ENCODE measurements at regions not wholly inside any gene's neighbourhood (a gene's known extent, or its start where the extent isn't known, plus 50 kb on each side); places are given as distances from the start of the nearest gene placed in this dataset.

DNA sequence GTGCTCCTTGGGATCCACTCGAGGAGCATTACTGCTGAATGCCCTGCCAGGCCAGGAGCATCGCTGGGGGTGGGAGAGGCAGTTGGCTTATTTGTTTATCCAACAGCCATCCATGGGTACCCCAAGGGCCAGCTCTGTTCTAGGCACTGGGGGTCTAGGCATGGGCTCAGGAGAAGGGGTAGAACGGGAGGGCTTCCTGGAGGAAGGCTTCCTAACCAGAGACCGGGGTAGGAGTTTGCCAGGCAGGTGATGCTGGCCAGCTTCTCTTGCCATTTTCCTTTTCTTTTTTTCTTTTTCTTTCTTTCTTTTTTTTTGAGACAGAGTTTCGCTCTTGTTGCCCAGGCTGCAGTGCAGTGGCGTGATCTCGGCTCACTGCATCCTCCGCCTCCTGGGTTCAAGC lies 241.0 kb downstream of the SEC14L1 start:
- Histone ChIP-seq H3K27ac (ENCODE audit: low read length) (no peak overlapping the region), H3K4me3 (ENCODE audit: low read length) (no peak overlapping the region), H3K36me3 (ENCODE audit: control insufficient read depth, insufficient read depth, low read length) (no peaks in the 10 kb centered on the region), H3K9me3 (ENCODE audit: control insufficient read depth, insufficient read depth, low read length) (no peaks in the 10 kb centered on the region), H3K27me3 (ENCODE audit: control insufficient read depth, insufficient read depth, low read length) (no peaks in the 10 kb centered on the region), H3K4me1 (ENCODE audit: control insufficient read depth, insufficient read depth, low read length) (peaks cover 21% of the 10 kb centered on the region)
- no CpG with 5 or more reads among the region's 8 CpGs for WGBS (ENCODE audit: insufficient coverage, insufficient read length)
- DNase-seq (ENCODE audit: low read depth, low spot score), result no peak

GRCh38 chr17:77382356-77382911 lies 241.7 kb downstream of the SEC14L1 start:
- Histone ChIP-seq H3K27ac (ENCODE audit: low read length) (no peak overlapping the region), H3K36me3 (ENCODE audit: control insufficient read depth, insufficient read depth, low read length) (no peaks in the 10 kb centered on the region), H3K27me3 (ENCODE audit: control insufficient read depth, insufficient read depth, low read length) (no peaks in the 10 kb centered on the region), H3K4me3 (ENCODE audit: low read length) (no peak overlapping the region), H3K9me3 (ENCODE audit: control insufficient read depth, insufficient read depth, low read length) (no peaks in the 10 kb centered on the region), H3K4me1 (ENCODE audit: control insufficient read depth, insufficient read depth, low read length) (peaks cover 22% of the 10 kb centered on the region)
- WGBS (ENCODE audit: insufficient coverage, insufficient read length), result no CpG with 5 or more reads among the region's 13 CpGs
- DNase-seq (ENCODE audit: low read depth, low spot score), result no peak

GRCh38 chr17:77382966-77383612 lies 242.3 kb downstream of the SEC14L1 start:
- no peak for DNase-seq (ENCODE audit: low read depth, low spot score)
- H3K9me3 ChIP-seq (ENCODE audit: control insufficient read depth, insufficient read depth, low read length), result no peaks in the 10 kb centered on the region
- no peaks in the 10 kb centered on the region for H3K27me3 ChIP-seq (ENCODE audit: control insufficient read depth, insufficient read depth, low read length)
- WGBS (ENCODE audit: insufficient coverage, insufficient read length), result no CpG with 5 or more reads among the region's 8 CpGs
- no peak overlapping the region for H3K27ac ChIP-seq (ENCODE audit: low read length)
- peaks cover 24% of the 10 kb centered on the region for H3K4me1 ChIP-seq (ENCODE audit: control insufficient read depth, insufficient read depth, low read length)
- H3K36me3 ChIP-seq (ENCODE audit: control insufficient read depth, insufficient read depth, low read length), result no peaks in the 10 kb centered on the region
- no peak overlapping the region for H3K4me3 ChIP-seq (ENCODE audit: low read length)

DNA sequence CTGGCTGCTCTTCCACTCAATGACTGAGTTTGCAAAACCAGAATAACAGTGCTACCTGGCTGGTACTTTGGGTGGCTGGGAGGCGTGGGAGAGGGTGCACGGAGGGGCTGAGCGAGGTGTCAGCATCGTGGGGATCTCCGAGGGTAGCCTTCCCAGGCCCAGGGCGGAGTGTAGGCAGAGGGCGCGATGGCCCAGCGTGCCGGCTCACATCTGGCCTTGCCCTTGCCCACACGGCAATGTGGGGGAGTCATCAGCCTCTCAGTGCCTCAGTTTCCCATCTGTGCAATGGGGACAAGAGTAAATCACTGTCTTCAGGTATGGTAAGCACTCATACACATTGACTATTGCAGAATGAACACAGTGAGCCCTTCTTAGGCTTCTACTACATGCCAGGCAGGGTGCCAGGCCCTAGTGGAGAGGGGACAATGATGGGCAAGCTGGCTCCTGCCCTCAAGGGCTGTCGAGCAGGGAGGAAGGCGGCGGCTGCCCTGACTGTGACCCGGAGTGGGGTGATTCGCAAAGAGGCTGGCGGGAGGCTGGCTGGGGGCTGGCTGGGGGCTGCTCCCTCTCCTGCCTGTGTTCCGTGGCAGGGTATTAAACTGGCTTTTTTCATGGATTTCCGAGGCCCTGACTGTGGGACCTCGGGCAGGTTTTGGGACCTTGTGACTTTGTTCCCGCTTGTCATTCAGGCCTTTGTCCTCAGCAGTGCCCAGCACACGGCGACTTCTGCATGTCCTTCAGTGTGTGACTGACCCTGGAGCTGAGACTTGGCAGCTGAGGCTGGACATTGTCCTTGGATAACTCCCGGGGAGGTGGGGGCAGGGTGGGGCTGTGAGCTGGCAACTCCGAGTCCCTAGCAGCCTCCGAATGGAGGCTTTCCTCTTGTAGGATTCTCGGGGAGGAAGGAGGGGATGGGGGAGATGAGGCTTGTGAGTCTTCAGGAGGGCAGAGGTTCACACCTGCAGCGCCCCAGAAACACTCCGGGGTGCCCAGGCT lies 243.1 kb downstream of the SEC14L1 start:
- H3K36me3 ChIP-seq (ENCODE audit: control insufficient read depth, insufficient read depth, low read length), result no peaks in the 10 kb centered on the region; the same call in 1 of the 2 replicates
- peaks cover 29% of the 10 kb centered on the region for H3K4me1 ChIP-seq (ENCODE audit: control insufficient read depth, insufficient read depth, low read length)
- no CpG with 5 or more reads among the region's 29 CpGs for WGBS (ENCODE audit: insufficient coverage, insufficient read length)
- H3K27ac ChIP-seq (ENCODE audit: low read length), result no peak overlapping the region
- H3K9me3 ChIP-seq (ENCODE audit: control insufficient read depth, insufficient read depth, low read length), result no peaks in the 10 kb centered on the region
- DNase-seq (ENCODE audit: low read depth, low spot score), result no peak
- H3K4me3 ChIP-seq (ENCODE audit: low read length), result no peak overlapping the region
- no peaks in the 10 kb centered on the region for H3K27me3 ChIP-seq (ENCODE audit: control insufficient read depth, insufficient read depth, low read length)

GRCh38 chr17:77385750-77386501 lies 245.2 kb downstream of the SEC14L1 start:
- no CpG with 5 or more reads among the region's 16 CpGs for WGBS (ENCODE audit: insufficient coverage, insufficient read length)
- Histone ChIP-seq H3K4me1 (ENCODE audit: control insufficient read depth, insufficient read depth, low read length) (peaks cover 28% of the 10 kb centered on the region), H3K27ac (ENCODE audit: low read length) (no peak overlapping the region)

GRCh38 chr17:77386502-77387192 lies 245.9 kb downstream of the SEC14L1 start:
- peaks cover 21% of the 10 kb centered on the region for H3K4me1 ChIP-seq (ENCODE audit: control insufficient read depth, insufficient read depth, low read length)
- WGBS (ENCODE audit: insufficient coverage, insufficient read length), result no CpG with 5 or more reads among the region's 8 CpGs

More at GRCh38 chr17:77385750-77386501, 245.2 kb downstream of the SEC14L1 start:
- no peak overlapping the region for H3K4me3 ChIP-seq (ENCODE audit: low read length)
- H3K27me3 ChIP-seq (ENCODE audit: control insufficient read depth, insufficient read depth, low read length), result no peaks in the 10 kb centered on the region
- H3K36me3 ChIP-seq (ENCODE audit: control insufficient read depth, insufficient read depth, low read length), result no peaks in the 10 kb centered on the region; the same call in 1 of the 2 replicates
- no peaks in the 10 kb centered on the region for H3K9me3 ChIP-seq (ENCODE audit: control insufficient read depth, insufficient read depth, low read length)
- no peak for DNase-seq (ENCODE audit: low read depth, low spot score)

GRCh38 chr17:77387891-77388290 lies 247.1 kb downstream of the SEC14L1 start:
- DNase-seq (ENCODE audit: low read depth, low spot score), result no peak
- H3K36me3 ChIP-seq (ENCODE audit: control insufficient read depth, insufficient read depth, low read length), result no peaks in the 10 kb centered on the region; the same call in 1 of the 2 replicates
- peaks cover 24% of the 10 kb centered on the region for H3K4me1 ChIP-seq (ENCODE audit: control insufficient read depth, insufficient read depth, low read length)
- no peaks in the 10 kb centered on the region for H3K27me3 ChIP-seq (ENCODE audit: control insufficient read depth, insufficient read depth, low read length)
- H3K4me3 ChIP-seq (ENCODE audit: low read length), result no peak overlapping the region
- no peak overlapping the region for H3K27ac ChIP-seq (ENCODE audit: low read length)
- no CpG with 5 or more reads among the region's 14 CpGs for WGBS (ENCODE audit: insufficient coverage, insufficient read length)
- H3K9me3 ChIP-seq (ENCODE audit: control insufficient read depth, insufficient read depth, low read length), result no peaks in the 10 kb centered on the region

More at GRCh38 chr17:77386502-77387192, 245.9 kb downstream of the SEC14L1 start:
- no peak for DNase-seq (ENCODE audit: low read depth, low spot score)
- no peaks in the 10 kb centered on the region; the same call in 1 of the 2 replicates for H3K36me3 ChIP-seq (ENCODE audit: control insufficient read depth, insufficient read depth, low read length)
- H3K27me3 ChIP-seq (ENCODE audit: control insufficient read depth, insufficient read depth, low read length), result no peaks in the 10 kb centered on the region
- H3K27ac ChIP-seq (ENCODE audit: low read length), result no peak overlapping the region
- no peaks in the 10 kb centered on the region for H3K9me3 ChIP-seq (ENCODE audit: control insufficient read depth, insufficient read depth, low read length)
- no peak overlapping the region for H3K4me3 ChIP-seq (ENCODE audit: low read length)

- Histone ChIP-seq H3K36me3 (ENCODE audit: control insufficient read depth, insufficient read depth, low read length) (no peaks in the 10 kb centered on the region; the same call in 1 of the 2 replicates), H3K4me1 (ENCODE audit: control insufficient read depth, insufficient read depth, low read length) (peaks cover 28% of the 10 kb centered on the region), H3K4me3 (ENCODE audit: low read length) (no peak overlapping the region), H3K27me3 (ENCODE audit: control insufficient read depth, insufficient read depth, low read length) (no peaks in the 10 kb centered on the region), H3K9me3 (ENCODE audit: control insufficient read depth, insufficient read depth, low read length) (no peaks in the 10 kb centered on the region), H3K27ac (ENCODE audit: low read length) (no peak overlapping the region)
- DNase-seq (ENCODE audit: low read depth, low spot score), result no peak
- WGBS (ENCODE audit: insufficient coverage, insufficient read length), result no CpG with 5 or more reads among the region's 29 CpGs
Observed at GRCh38 chr17:77388384-77389306, 247.9 kb downstream of the SEC14L1 start.

- no peak for DNase-seq (ENCODE audit: low read depth, low spot score)
- Histone ChIP-seq H3K4me1 (ENCODE audit: control insufficient read depth, insufficient read depth, low read length) (peaks cover 35% of the 10 kb centered on the region), H3K9me3 (ENCODE audit: control insufficient read depth, insufficient read depth, low read length) (no peaks in the 10 kb centered on the region), H3K4me3 (ENCODE audit: low read length) (no peak overlapping the region), H3K27me3 (ENCODE audit: control insufficient read depth, insufficient read depth, low read length) (no peaks in the 10 kb centered on the region), H3K27ac (ENCODE audit: low read length) (no peak overlapping the region), H3K36me3 (ENCODE audit: control insufficient read depth, insufficient read depth, low read length) (no peaks in the 10 kb centered on the region; the same call in 1 of the 2 replicates)
- no CpG with 5 or more reads among the region's 12 CpGs for WGBS (ENCODE audit: insufficient coverage, insufficient read length)
Observed at GRCh38 chr17:77390870-77391269, 250.1 kb downstream of the SEC14L1 start.

Data from iPS DF 6.9 (cell line).